ENCODE measurements at regions not wholly inside any gene's neighbourhood (a gene's known extent, or its start where the extent isn't known, plus 50 kb on each side); places are given as distances from the start of the nearest gene placed in this dataset.

GRCh38 chr11:11735586-11735985 lies 106.2 kb upstream of the USP47 start:
- H3K27me3 ChIP-seq (ENCODE audit: control insufficient read depth in 1 of 2, insufficient read depth in 2 of 2, low read length in 2 of 2) = peaks cover 10 to 12% of the 10 kb centered on the region in 2 experiments
- POLR2A ChIA-PET = no interaction called here
- H3K27ac ChIP-seq (ENCODE audit: low read depth in 1 of 2, low read length in 2 of 2) = no peak overlapping the region
- TF ChIP-seq, protein P1, sequence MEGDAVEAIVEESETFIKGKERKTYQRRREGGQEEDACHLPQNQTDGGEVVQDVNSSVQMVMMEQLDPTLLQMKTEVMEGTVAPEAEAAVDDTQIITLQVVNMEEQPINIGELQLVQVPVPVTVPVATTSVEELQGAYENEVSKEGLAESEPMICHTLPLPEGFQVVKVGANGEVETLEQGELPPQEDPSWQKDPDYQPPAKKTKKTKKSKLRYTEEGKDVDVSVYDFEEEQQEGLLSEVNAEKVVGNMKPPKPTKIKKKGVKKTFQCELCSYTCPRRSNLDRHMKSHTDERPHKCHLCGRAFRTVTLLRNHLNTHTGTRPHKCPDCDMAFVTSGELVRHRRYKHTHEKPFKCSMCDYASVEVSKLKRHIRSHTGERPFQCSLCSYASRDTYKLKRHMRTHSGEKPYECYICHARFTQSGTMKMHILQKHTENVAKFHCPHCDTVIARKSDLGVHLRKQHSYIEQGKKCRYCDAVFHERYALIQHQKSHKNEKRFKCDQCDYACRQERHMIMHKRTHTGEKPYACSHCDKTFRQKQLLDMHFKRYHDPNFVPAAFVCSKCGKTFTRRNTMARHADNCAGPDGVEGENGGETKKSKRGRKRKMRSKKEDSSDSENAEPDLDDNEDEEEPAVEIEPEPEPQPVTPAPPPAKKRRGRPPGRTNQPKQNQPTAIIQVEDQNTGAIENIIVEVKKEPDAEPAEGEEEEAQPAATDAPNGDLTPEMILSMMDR (IDR thresholded peaks at IDR 0.05) = no peak
- no peak overlapping the region for H3K4me3 ChIP-seq (ENCODE audit: low read length)
- DNase-seq = no peak
- Mint-ChIP-seq H3K27me3 (peaks cover 38% of the 10 kb centered on the region), H3K27ac (no peak overlapping the region), H3K9me3 (no peaks in the 10 kb centered on the region), H3K4me3 (no peak overlapping the region), H3K4me1 (ENCODE audit: low read depth) (no peaks in the 10 kb centered on the region), H3K36me3 (ENCODE audit: low read depth) (no peaks in the 10 kb centered on the region)
- no peak for ATAC-seq (ENCODE audit: poor library complexity)
- H3K4me1 ChIP-seq (ENCODE audit: insufficient read depth, low read length) = no peaks in the 10 kb centered on the region
- intact Hi-C loops (cut with DNase I, micrococcal nuclease) = no loop called here
- H3K9me3 ChIP-seq (ENCODE audit: control insufficient read depth in 1 of 2, insufficient read depth in 1 of 2, low read length in 2 of 2) = no peaks in the 10 kb centered on the region
- no peaks in the 10 kb centered on the region for H3K36me3 ChIP-seq (ENCODE audit: insufficient read depth, low read length)
- CTCF ChIA-PET = no interaction called here

GRCh38 chr11:11733246-11733747 lies 108.5 kb upstream of the USP47 start:
- H3K27ac Mint-ChIP-seq = no peak overlapping the region
- H3K9me3 ChIP-seq (ENCODE audit: control insufficient read depth in 1 of 2, insufficient read depth in 1 of 2, low read length in 2 of 2) = no peaks in the 10 kb centered on the region

GRCh38 chr11:11732116-11732515 lies 109.7 kb upstream of the USP47 start:
- Mint-ChIP-seq H3K4me3 (no peak overlapping the region), H3K4me1 (ENCODE audit: low read depth) (no peaks in the 10 kb centered on the region), H3K36me3 (ENCODE audit: low read depth) (no peaks in the 10 kb centered on the region), H3K27ac (no peak overlapping the region), H3K27me3 (peaks cover 38% of the 10 kb centered on the region), H3K9me3 (no peaks in the 10 kb centered on the region)
- no peak overlapping the region for H3K4me3 ChIP-seq (ENCODE audit: low read length)
- ChIA-PET CTCF (no interaction called here), POLR2A (no interaction called here)
- H3K9me3 ChIP-seq (ENCODE audit: control insufficient read depth in 1 of 2, insufficient read depth in 1 of 2, low read length in 2 of 2) = no peaks in the 10 kb centered on the region
- no peak overlapping the region for H3K27ac ChIP-seq (ENCODE audit: low read depth in 1 of 2, low read length in 2 of 2)
- TF ChIP-seq, protein P1 (IDR thresholded peaks at IDR 0.05) = no peak
- intact Hi-C loops (cut with DNase I, micrococcal nuclease) = no loop called here
- DNase-seq (no peak), ATAC-seq (ENCODE audit: poor library complexity) (no peak)
- H3K4me1 ChIP-seq (ENCODE audit: insufficient read depth, low read length) = no peaks in the 10 kb centered on the region
- H3K36me3 ChIP-seq (ENCODE audit: insufficient read depth, low read length) = no peaks in the 10 kb centered on the region
- peaks cover 5% of the 10 kb centered on the region in 2 experiments for H3K27me3 ChIP-seq (ENCODE audit: control insufficient read depth in 1 of 2, insufficient read depth in 2 of 2, low read length in 2 of 2)

More at GRCh38 chr11:11733246-11733747, 108.5 kb upstream of the USP47 start:
- no peak overlapping the region for H3K4me3 Mint-ChIP-seq
- peaks cover 36% of the 10 kb centered on the region for H3K27me3 Mint-ChIP-seq
- Histone ChIP-seq H3K4me1 (ENCODE audit: insufficient read depth, low read length) (no peaks in the 10 kb centered on the region), H3K4me3 (ENCODE audit: low read length) (no peak overlapping the region), H3K36me3 (ENCODE audit: insufficient read depth, low read length) (no peaks in the 10 kb centered on the region), H3K27ac (ENCODE audit: low read depth in 1 of 2, low read length in 2 of 2) (no peak overlapping the region), H3K27me3 (ENCODE audit: control insufficient read depth in 1 of 2, insufficient read depth in 2 of 2, low read length in 2 of 2) (peaks cover 5% of the 10 kb centered on the region in 2 experiments)
- ATAC-seq (ENCODE audit: poor library complexity) (no peak), DNase-seq (no peak)
- H3K4me1 Mint-ChIP-seq (ENCODE audit: low read depth) = no peaks in the 10 kb centered on the region
- TF ChIP-seq, protein P1 (IDR thresholded peaks at IDR 0.05) = no peak
- ChIA-PET CTCF (no interaction called here), POLR2A (no interaction called here)
- intact Hi-C loops (cut with DNase I, micrococcal nuclease) = no loop called here
- H3K9me3 Mint-ChIP-seq = no peaks in the 10 kb centered on the region
- no peaks in the 10 kb centered on the region for H3K36me3 Mint-ChIP-seq (ENCODE audit: low read depth)
